ENCODE measurements at regions not wholly inside any gene's neighbourhood (a gene's known extent, or its start where the extent isn't known, plus 50 kb on each side); places are given as distances from the start of the nearest gene placed in this dataset.

- no peak for DNase-seq
Measured at GRCh38 chr2:200212862-200213425, 93.5 kb upstream of the SPATS2L start.

- DNase-seq, result no peak
Measured at GRCh38 chr2:200216310-200216709, 90.2 kb upstream of the SPATS2L start.

GRCh38 chr2:200217320-200217719 is 89.2 kb upstream of the SPATS2L start:
- no peak for DNase-seq

- DNase-seq, result no peak
Measured at GRCh38 chr2:200218645-200219044, 87.8 kb upstream of the SPATS2L start.

GRCh38 chr2:200219309-200220113 is 87.0 kb upstream of the SPATS2L start:
- DNase-seq, result no peak

- no peak for DNase-seq
Measured at GRCh38 chr2:200220251-200220650, 86.2 kb upstream of the SPATS2L start.

GRCh38 chr2:200221055-200221955 is 85.2 kb upstream of the SPATS2L start:
- DNase-seq, result no peak

- no peak for DNase-seq
Measured at GRCh38 chr2:200222791-200223190, 83.7 kb upstream of the SPATS2L start.

- no peak for DNase-seq
Measured at GRCh38 chr2:200223205-200223784, 83.2 kb upstream of the SPATS2L start.

- no peak for DNase-seq
Measured at GRCh38 chr2:200225951-200226350, 80.5 kb upstream of the SPATS2L start.

- DNase-seq, result no peak
Measured at GRCh38 chr2:200226451-200227426, 79.8 kb upstream of the SPATS2L start.

GRCh38 chr2:200230716-200231115 is 75.8 kb upstream of the SPATS2L start:
- DNase-seq, result no peak

GRCh38 chr2:200235533-200235932 is 71.0 kb upstream of the SPATS2L start:
- DNase-seq, result no peak

- DNase-seq, result no peak
Measured at GRCh38 chr2:200239216-200239615, 67.3 kb upstream of the SPATS2L start.

GRCh38 chr2:200242570-200242969 is 63.9 kb upstream of the SPATS2L start:
- DNase-seq, result no peak

- DNase-seq, result no peak
Measured at GRCh38 chr2:200243441-200243840, 63.1 kb upstream of the SPATS2L start.

GRCh38 chr2:200244111-200244510 is 62.4 kb upstream of the SPATS2L start:
- no peak for DNase-seq

- no peak for DNase-seq
Measured at GRCh38 chr2:200247494-200247893, 59.0 kb upstream of the SPATS2L start.

GRCh38 chr2:200252265-200253067 is 54.0 kb upstream of the SPATS2L start:
- no peak for DNase-seq

- no peak for DNase-seq
Measured at GRCh38 chr2:200253639-200254038, 52.9 kb upstream of the SPATS2L start.
